ENCODE measurements at regions not wholly inside any gene's neighbourhood (a gene's known extent, or its start where the extent isn't known, plus 50 kb on each side); places are given as distances from the start of the nearest gene placed in this dataset.
"Not testable (repeated sequence)": the region's sequence is repeated elsewhere in the genome, so short reads cannot be mapped to it uniquely, and the experiment has no call there.

- no peak overlapping the region for H3K4me3 ChIP-seq (ENCODE audit: low read depth, low read length)
- no peak for DNase-seq (ENCODE audit: low read depth)
Measured at GRCh38 chr5:2856206-2856605, 104.7 kb upstream of the IRX2 start.

GRCh38 chr5:2852446-2852845 lies 101.0 kb upstream of the IRX2 start:
- DNase-seq (ENCODE audit: low read depth), result no peak
- H3K4me3 ChIP-seq (ENCODE audit: low read depth, low read length), result no peak overlapping the region

GRCh38 chr5:2851895-2852294 lies 100.4 kb upstream of the IRX2 start:
- no peak overlapping the region for H3K4me3 ChIP-seq (ENCODE audit: low read depth, low read length)
- DNase-seq (ENCODE audit: low read depth), result no peak

- no peak for DNase-seq (ENCODE audit: low read depth)
- no peak overlapping the region for H3K4me3 ChIP-seq (ENCODE audit: low read depth, low read length)
Measured at GRCh38 chr5:2849429-2849828, 98.0 kb upstream of the IRX2 start.

GRCh38 chr5:2848619-2849018 lies 97.1 kb upstream of the IRX2 start:
- no peak for DNase-seq (ENCODE audit: low read depth)
- no peak overlapping the region for H3K4me3 ChIP-seq (ENCODE audit: low read depth, low read length)

- DNase-seq (ENCODE audit: low read depth), result no peak
- H3K4me3 ChIP-seq (ENCODE audit: low read depth, low read length), result no peak overlapping the region
Measured at GRCh38 chr5:2847608-2848007, 96.1 kb upstream of the IRX2 start.

- no peak overlapping the region for H3K4me3 ChIP-seq (ENCODE audit: low read depth, low read length)
- no peak for DNase-seq (ENCODE audit: low read depth)
Measured at GRCh38 chr5:2841208-2841607, 89.7 kb upstream of the IRX2 start.

GRCh38 chr5:2840372-2840915 lies 89.0 kb upstream of the IRX2 start:
- no peak for DNase-seq (ENCODE audit: low read depth)
- no peak overlapping the region for H3K4me3 ChIP-seq (ENCODE audit: low read depth, low read length)

- H3K4me3 ChIP-seq (ENCODE audit: low read depth, low read length), result no peak overlapping the region
- DNase-seq (ENCODE audit: low read depth), result no peak
Measured at GRCh38 chr5:2836133-2836532, 84.7 kb upstream of the IRX2 start.

GRCh38 chr5:2833556-2833955 lies 82.1 kb upstream of the IRX2 start:
- no peak for DNase-seq (ENCODE audit: low read depth)

GRCh38 chr5:2832394-2832793 lies 80.9 kb upstream of the IRX2 start:
- no peak overlapping the region for H3K4me3 ChIP-seq (ENCODE audit: low read depth, low read length)

More at GRCh38 chr5:2833556-2833955, 82.1 kb upstream of the IRX2 start:
- H3K4me3 ChIP-seq (ENCODE audit: low read depth, low read length), result no peak overlapping the region

GRCh38 chr5:2829239-2829638 lies 77.8 kb upstream of the IRX2 start:
- no peak overlapping the region for H3K4me3 ChIP-seq (ENCODE audit: low read depth, low read length)
- no peak for DNase-seq (ENCODE audit: low read depth)

More at GRCh38 chr5:2832394-2832793, 80.9 kb upstream of the IRX2 start:
- no peak for DNase-seq (ENCODE audit: low read depth)

GRCh38 chr5:2818936-2819335 lies 67.5 kb upstream of the IRX2 start:
- H3K4me3 ChIP-seq (ENCODE audit: low read depth, low read length), result no peak overlapping the region
- DNase-seq (ENCODE audit: low read depth), result no peak

GRCh38 chr5:2817031-2817603 lies 65.6 kb upstream of the IRX2 start:
- no peak for DNase-seq (ENCODE audit: low read depth)

GRCh38 chr5:2813678-2814077 lies 62.2 kb upstream of the IRX2 start:
- DNase-seq (ENCODE audit: low read depth), result no peak
- H3K4me3 ChIP-seq (ENCODE audit: low read depth, low read length), result no peak overlapping the region

More at GRCh38 chr5:2817031-2817603, 65.6 kb upstream of the IRX2 start:
- no peak overlapping the region for H3K4me3 ChIP-seq (ENCODE audit: low read depth, low read length)

- DNase-seq (ENCODE audit: low read depth), result no peak
Measured at GRCh38 chr5:2810644-2811043, 59.2 kb upstream of the IRX2 start.

GRCh38 chr5:2807244-2807643 lies 55.8 kb upstream of the IRX2 start:
- DNase-seq (ENCODE audit: low read depth); H3K4me3 ChIP-seq (ENCODE audit: low read depth, low read length): not testable (repeated sequence)

More at GRCh38 chr5:2810644-2811043, 59.2 kb upstream of the IRX2 start:
- H3K4me3 ChIP-seq (ENCODE audit: low read depth, low read length), result no peak overlapping the region

- no peak overlapping the region for H3K4me3 ChIP-seq (ENCODE audit: low read depth, low read length)
- no peak for DNase-seq (ENCODE audit: low read depth)
Measured at GRCh38 chr5:2806176-2806575, 54.7 kb upstream of the IRX2 start.

GRCh38 chr5:2805080-2805479 lies 53.6 kb upstream of the IRX2 start:
- no peak for DNase-seq (ENCODE audit: low read depth)
- no peak overlapping the region for H3K4me3 ChIP-seq (ENCODE audit: low read depth, low read length)

GRCh38 chr5:2803751-2804150 lies 52.3 kb upstream of the IRX2 start:
- H3K4me3 ChIP-seq (ENCODE audit: low read depth, low read length), result no peak overlapping the region
- DNase-seq (ENCODE audit: low read depth), result no peak

- no peak for DNase-seq (ENCODE audit: low read depth)
- no peak overlapping the region for H3K4me3 ChIP-seq (ENCODE audit: low read depth, low read length)
Measured at GRCh38 chr5:2802693-2803365, 51.4 kb upstream of the IRX2 start.
